HCT116 (cell line): ENCODE measurements at regions not wholly inside any gene's neighbourhood (a gene's known extent, or its start where the extent isn't known, plus 50 kb on each side); places are given as distances from the start of the nearest gene placed in this dataset.

Experiments used
- ATAC-seq: fragments of 200-7000 bp; cut with Tn5 transposase; 2 replicates; pipeline ENCODE4 v1.9.1; 2020; ENCODE audit warnings: mild to moderate bottlenecking, moderate library complexity
- BruUV-seq: library from RNA; stranded (reverse); fragments of 400-500 nt; replicated peaks from 2 replicates; lab custom pipeline; 2021; lab: Mats Ljungman, UMichigan
- CTCF ChIA-PET: fragments of 300-600 bp; sonication (Branson Sonifier 250); formaldehyde crosslinking; loops from one replicate; lab custom pipeline; 2021; ENCODE audit warnings: antibody characterized with exemption; lab: Charles Lee
- POLR2A ChIA-PET: fragments of 300-600, 350-600 bp; sonication (Branson Sonifier 250); formaldehyde crosslinking; loops from one replicate; lab custom pipeline; 2021; ENCODE audit warnings: antibody characterized with exemption; lab: Charles Lee
- RAD21 ChIA-PET, 2 experiments: fragments of 300-600 bp; sonication (Branson Sonifier 250); formaldehyde crosslinking; loops; one replicate each; lab custom pipeline; 2023; ENCODE audit warnings: low total read pairs in 2 of 2; ENCODE audit not compliant: uncharacterized antibody in 2 of 2, unreplicated experiment in 2 of 2, low non-redundant PET in 1 of 2; lab: Charles Lee
- DNase-seq: peaks from one replicate; pipeline ENCODE4 v3.0.0-alpha.2; 2010; ENCODE audit warnings: low read depth, low spot score
- H2AFZ ChIP-seq: fragments of 200-600 bp; shearing (Covaris generic), sonication (generic); 2 replicates; pipeline ENCODE4 v1.6.1; 2017; ENCODE audit warnings: low read depth, mixed run types, mixed read lengths, antibody characterized with exemption, low read length; ENCODE audit not compliant: poor library complexity, severe bottlenecking
- H3K27ac ChIP-seq: 2 replicates; pipeline ENCODE4 v1.5.1; 2012; ENCODE audit warnings: low read depth, low read length
- H3K27me3 ChIP-seq: fragments of 200-600 bp; sonication (generic); 2 replicates; pipeline ENCODE4 v1.6.1; 2016; ENCODE audit warnings: mixed run types, low read length, mixed read lengths; ENCODE audit not compliant: insufficient read depth
- H3K36me3 ChIP-seq, 2 experiments: fragments of 200-500 bp in 1 of 2; fragments of 200-600 bp in 1 of 2; sonication (Bioruptor generic) in 1 of 2; sonication (generic) in 1 of 2; 2 replicates each; pipeline versions ENCODE4 v1.5.1 to v1.6.1; 2014 to 2016; ENCODE audit warnings: low read length in 2 of 2, inconsistent platforms in 1 of 2, mixed read lengths in 1 of 2, mixed run types in 1 of 2; ENCODE audit not compliant: insufficient read depth in 2 of 2, control insufficient read depth in 1 of 2
- H3K4me1 ChIP-seq, 2 experiments: fragments of 200-600 bp in 1 of 2; sonication (generic) in 1 of 2; 2 replicates each; pipeline versions ENCODE4 v1.5.1 to v1.6.1; 2012 to 2017; ENCODE audit warnings: low read length in 2 of 2, inconsistent platforms in 1 of 2, mild to moderate bottlenecking in 1 of 2, mixed read lengths in 1 of 2, mixed run types in 1 of 2, moderate library complexity in 1 of 2; ENCODE audit not compliant: insufficient read depth in 2 of 2, control insufficient read depth in 1 of 2
- H3K4me2 ChIP-seq: fragments of 200-600 bp; sonication (generic); 2 replicates; pipeline ENCODE4 v1.6.1; 2017; ENCODE audit warnings: mixed run types, low read length, mixed read lengths
- H3K4me3 ChIP-seq, 2 experiments: fragments of 200-600 bp in 1 of 2; sonication (generic) in 1 of 2; replicated peaks in 1 of 2; 2 replicates each; pipeline ENCODE4 v1.5.1; 2011 to 2016; ENCODE audit warnings: low read length in 2 of 2, control low read depth in 1 of 2, low read depth in 1 of 2, mild to moderate bottlenecking in 1 of 2, mixed read lengths in 1 of 2, mixed run types in 1 of 2
- H3K79me2 ChIP-seq: fragments of 200-600 bp; sonication (generic); 2 replicates; pipeline ENCODE4 v1.6.1; 2017; ENCODE audit warnings: mild to moderate bottlenecking, mixed run types, low read length, moderate library complexity, mixed read lengths; ENCODE audit not compliant: insufficient read depth
- H3K9ac ChIP-seq: fragments of 200-600 bp; sonication (generic); 2 replicates; pipeline ENCODE4 v1.6.1; 2016; ENCODE audit warnings: low read length, mixed read lengths
- H3K9me2 ChIP-seq: fragments of 200-600 bp; sonication (generic), shearing (Covaris generic); 2 replicates; pipeline ENCODE4 v1.6.1; 2017; ENCODE audit warnings: mixed run types, mild to moderate bottlenecking, moderate library complexity; ENCODE audit not compliant: insufficient read depth
- H3K9me3 ChIP-seq, 2 experiments: fragments of 200-500 bp in 1 of 2; fragments of 200-600 bp in 1 of 2; sonication (Bioruptor generic) in 1 of 2; sonication (generic) in 1 of 2; 2 replicates each; pipeline ENCODE4 v1.6.1; 2014 to 2017; ENCODE audit warnings: low read length in 2 of 2, mixed read lengths in 2 of 2, inconsistent platforms in 1 of 2, low read depth in 1 of 2, mild to moderate bottlenecking in 1 of 2, mixed run types in 1 of 2, moderate library complexity in 1 of 2; ENCODE audit not compliant: control insufficient read depth in 1 of 2, insufficient read depth in 1 of 2
- H4K20me1 ChIP-seq: fragments of 200-600 bp; sonication (generic), shearing (Covaris generic); 2 replicates; pipeline ENCODE4 v1.6.1; 2017; ENCODE audit warnings: mixed run types, mild to moderate bottlenecking, moderate library complexity; ENCODE audit not compliant: insufficient read depth
- EZH2 ChIP-seq: fragments of 200-600 bp; sonication (generic); IDR thresholded peaks from 2 replicates; pipeline ENCODE4 v1.6.1; 2017; ENCODE audit warnings: antibody characterized with exemption, mixed run types
- JUND ChIP-seq: IDR thresholded peaks from 2 replicates; pipeline ENCODE4 v1.6.1; 2012
- POLR2A ChIP-seq: IDR thresholded peaks from 2 replicates; pipeline ENCODE4 v1.7.0; 2011; ENCODE audit warnings: borderline replicate concordance; ENCODE audit not compliant: insufficient read depth, insufficient read length; ENCODE audit errors: extremely low read depth
- RAD21 ChIP-seq: IDR thresholded peaks from 2 replicates; pipeline ENCODE4 v1.6.1; 2012; ENCODE audit warnings: low read depth, mild to moderate bottlenecking
- SIN3A ChIP-seq: IDR thresholded peaks from 2 replicates; pipeline ENCODE4 v1.6.1; 2012; ENCODE audit warnings: low read depth
- SP1 ChIP-seq: IDR thresholded peaks from 2 replicates; pipeline ENCODE4 v1.6.1; 2012; ENCODE audit warnings: low read depth
- YY1 ChIP-seq: IDR thresholded peaks from 2 replicates; pipeline ENCODE4 v1.6.1; 2011; ENCODE audit warnings: low read length, low read depth, moderate library complexity, mild to moderate bottlenecking; ENCODE audit not compliant: insufficient replicate concordance; ENCODE audit errors: extremely low read depth
- ZNF274 ChIP-seq: fragments of 200-500 bp; sonication (Bioruptor generic); IDR thresholded peaks from 2 replicates; pipeline ENCODE4 v1.6.1; 2014; ENCODE audit warnings: mild to moderate bottlenecking, low read depth, low read length, inconsistent platforms
- intact Hi-C: fragments of 100-400 bp; cut with micrococcal nuclease; formaldehyde crosslinking; loops from 2 replicates; pipeline ENCODE4 v1.10.0; 2022
- TF ChIP-seq, protein P1 (sequence below): IDR thresholded peaks from 2 replicates; pipeline ENCODE4 v1.6.1; 2012

DNA sequence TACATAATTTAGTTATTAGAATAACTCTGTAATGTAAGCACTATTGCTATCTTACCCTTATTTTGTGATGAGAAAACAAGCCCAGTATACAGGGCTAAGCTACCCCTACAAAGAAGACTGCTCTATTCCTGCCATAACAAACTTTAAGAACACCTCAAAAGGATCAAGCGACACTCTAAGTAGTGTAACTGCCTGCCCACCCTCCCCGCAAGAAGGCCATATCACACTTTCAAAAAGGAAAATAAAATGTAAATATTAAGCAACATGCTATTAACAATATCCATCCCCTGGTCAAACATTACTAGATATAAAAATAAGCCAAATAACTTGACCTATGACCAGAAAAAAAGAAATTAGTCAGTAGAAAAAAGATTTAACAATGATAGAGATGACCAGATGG lies 741.7 kb upstream of the CNTNAP5 start:
- ChIA-PET RAD21 (no interaction called here), POLR2A (no interaction called here), CTCF (no interaction called here)
- H4K20me1 ChIP-seq, result no peaks in the 10 kb centered on the region
- no TSS peak for BruUV-seq
- H3K4me3 ChIP-seq, result no peak overlapping the region
- H3K4me1 ChIP-seq, result no peaks in the 10 kb centered on the region
- no peak overlapping the region for H3K9ac ChIP-seq
- no peak overlapping the region for H3K27ac ChIP-seq
- H3K27me3 ChIP-seq, result no peaks in the 10 kb centered on the region
- H3K9me3 ChIP-seq, result peaks cover 3 to 11% of the 10 kb centered on the region in 2 experiments; a peak in 3 of 4 replicates
- H3K4me2 ChIP-seq, result no peak overlapping the region
- no peak for TF ChIP-seq YY1
- TF ChIP-seq SIN3A, result no peak
- TF ChIP-seq, protein P1, sequence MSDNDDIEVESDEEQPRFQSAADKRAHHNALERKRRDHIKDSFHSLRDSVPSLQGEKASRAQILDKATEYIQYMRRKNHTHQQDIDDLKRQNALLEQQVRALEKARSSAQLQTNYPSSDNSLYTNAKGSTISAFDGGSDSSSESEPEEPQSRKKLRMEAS, result no peak
- TF ChIP-seq POLR2A, result no peak
- no peak for TF ChIP-seq EZH2
- no peak for TF ChIP-seq ZNF274
- no peak for ATAC-seq
- H3K36me3 ChIP-seq, result no peaks in the 10 kb centered on the region
- H3K79me2 ChIP-seq, result no peaks in the 10 kb centered on the region
- no peak overlapping the region for H2AFZ ChIP-seq
- H3K9me2 ChIP-seq, result no peaks in the 10 kb centered on the region
- intact Hi-C loops, result no loop called here
- DNase-seq, result no peak

DNA sequence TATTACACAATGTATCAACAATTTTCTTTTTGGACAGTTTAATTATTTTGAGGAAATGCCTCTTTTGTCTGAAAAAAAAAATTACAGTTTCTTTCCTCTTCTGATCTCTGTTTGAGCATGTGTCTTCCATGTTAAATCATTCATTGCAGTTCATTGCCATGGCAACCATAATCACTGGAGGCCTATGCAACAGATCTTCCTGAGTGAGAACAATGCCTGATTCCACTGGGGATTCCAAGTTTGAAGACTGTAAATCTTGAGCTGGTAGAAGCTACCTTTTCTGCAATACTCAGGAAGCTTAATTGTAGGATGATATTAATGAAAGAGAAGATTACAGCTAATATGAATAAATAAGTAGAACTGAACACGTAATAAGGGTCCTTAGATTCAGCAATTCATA lies 721.4 kb upstream of the CNTNAP5 start:
- Histone ChIP-seq H3K36me3 (no peaks in the 10 kb centered on the region), H3K4me2 (no peak overlapping the region), H4K20me1 (no peaks in the 10 kb centered on the region), H2AFZ (no peak overlapping the region), H3K9me2 (no peaks in the 10 kb centered on the region), H3K27ac (no peak overlapping the region), H3K9me3 (peaks cover 6 to 22% of the 10 kb centered on the region in 2 experiments; a peak in 1 of 4 replicates), H3K4me3 (no peak overlapping the region), H3K4me1 (no peaks in the 10 kb centered on the region), H3K27me3 (no peaks in the 10 kb centered on the region), H3K79me2 (no peaks in the 10 kb centered on the region), H3K9ac (no peak overlapping the region)
- DNase-seq (no peak), ATAC-seq (no peak)
- intact Hi-C loops, result no loop called here
- BruUV-seq, result no TSS peak
- RAD21 ChIA-PET, result no interaction called here
- POLR2A ChIA-PET, result no interaction called here
- TF ChIP-seq RAD21, result no peak
- no peak for TF ChIP-seq EZH2
- TF ChIP-seq ZNF274, result no peak
- TF ChIP-seq JUND, result no peak
- TF ChIP-seq SP1, result no peak
- CTCF ChIA-PET, result no interaction called here
